GM19467 (cell line): ENCODE measurements at regions not wholly inside any gene's neighbourhood (a gene's known extent, or its start where the extent isn't known, plus 50 kb on each side); places are given as distances from the start of the nearest gene placed in this dataset.
"Not testable (repeated sequence)": the region's sequence is repeated elsewhere in the genome, so short reads cannot be mapped to it uniquely, and the experiment has no call there.

Experiments
- ATAC-seq: cut with Tn5 transposase; IDR thresholded peaks from one replicate; pipeline ENCODE4 v1.9.1; 2021; ENCODE audit warnings: mild to moderate bottlenecking, moderate library complexity; ENCODE audit not compliant: unreplicated experiment

- no peak for ATAC-seq
Observed at GRCh38 chr4:107470173-107470572, 249.9 kb downstream of the PAPSS1 start.

DNA sequence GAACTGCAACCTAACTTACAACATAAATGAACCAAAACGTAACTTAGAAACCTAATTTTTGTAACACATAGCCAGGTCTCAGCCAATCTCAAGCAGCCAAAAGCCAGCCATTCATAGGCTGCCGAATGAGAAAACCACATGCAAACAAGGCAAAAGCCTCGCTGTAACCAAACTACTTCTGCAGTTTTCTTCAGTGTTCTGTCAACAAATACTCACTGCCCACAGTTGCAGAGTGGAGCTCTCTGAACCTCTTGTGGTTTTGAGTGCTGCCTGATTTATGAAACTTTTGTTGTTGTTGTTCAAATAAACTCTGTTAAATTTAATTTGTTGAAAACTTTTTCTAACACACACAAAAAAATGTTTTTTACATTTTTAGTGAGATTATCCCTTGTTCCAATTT lies 251.2 kb downstream of the PAPSS1 start:
- ATAC-seq = no peak

DNA sequence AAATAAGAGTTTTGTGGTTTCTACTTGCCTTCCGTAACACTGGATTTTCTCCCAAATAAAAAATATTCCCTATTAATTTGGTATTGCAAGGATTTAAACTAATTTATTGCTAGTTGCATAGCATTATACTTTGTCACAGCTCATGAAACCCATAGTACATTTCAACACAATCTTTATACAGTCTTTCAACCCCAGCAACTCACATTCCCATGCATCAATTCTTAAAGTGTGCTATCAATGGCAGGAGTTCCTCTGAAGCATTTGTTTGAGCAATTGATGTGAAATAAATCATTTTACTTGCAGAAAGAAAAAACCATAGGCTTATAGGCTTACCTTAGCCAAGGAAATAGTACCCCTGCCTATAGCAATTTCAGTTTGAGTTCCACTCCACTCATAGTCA lies 251.9 kb downstream of the PAPSS1 start:
- no peak for ATAC-seq

GRCh38 chr4:107467461-107467860 lies 252.6 kb downstream of the PAPSS1 start:
- no peak for ATAC-seq

GRCh38 chr4:107458194-107458593 lies 261.8 kb downstream of the PAPSS1 start:
- ATAC-seq = no peak

DNA sequence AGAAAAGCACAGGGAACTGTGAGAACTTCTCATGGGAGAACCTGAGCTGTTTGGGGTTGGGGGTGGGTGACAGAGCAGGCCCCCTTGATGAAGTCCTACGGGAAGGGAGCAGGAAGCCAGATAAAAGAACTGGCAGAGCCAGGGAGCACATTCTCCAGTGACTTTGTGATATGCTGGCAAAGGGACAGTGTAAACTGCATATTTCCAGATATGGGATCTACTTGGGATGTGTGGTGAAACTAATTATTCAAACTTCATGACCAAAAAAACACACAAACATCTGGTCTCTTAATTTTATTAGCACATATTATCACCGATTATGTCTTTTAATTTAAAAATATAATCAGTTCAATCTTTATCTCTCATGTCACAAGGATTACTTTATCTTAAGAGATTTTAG lies 266.0 kb downstream of the PAPSS1 start:
- no peak for ATAC-seq

GRCh38 chr4:107452717-107453630 lies 267.1 kb downstream of the PAPSS1 start:
- ATAC-seq = no peak

DNA sequence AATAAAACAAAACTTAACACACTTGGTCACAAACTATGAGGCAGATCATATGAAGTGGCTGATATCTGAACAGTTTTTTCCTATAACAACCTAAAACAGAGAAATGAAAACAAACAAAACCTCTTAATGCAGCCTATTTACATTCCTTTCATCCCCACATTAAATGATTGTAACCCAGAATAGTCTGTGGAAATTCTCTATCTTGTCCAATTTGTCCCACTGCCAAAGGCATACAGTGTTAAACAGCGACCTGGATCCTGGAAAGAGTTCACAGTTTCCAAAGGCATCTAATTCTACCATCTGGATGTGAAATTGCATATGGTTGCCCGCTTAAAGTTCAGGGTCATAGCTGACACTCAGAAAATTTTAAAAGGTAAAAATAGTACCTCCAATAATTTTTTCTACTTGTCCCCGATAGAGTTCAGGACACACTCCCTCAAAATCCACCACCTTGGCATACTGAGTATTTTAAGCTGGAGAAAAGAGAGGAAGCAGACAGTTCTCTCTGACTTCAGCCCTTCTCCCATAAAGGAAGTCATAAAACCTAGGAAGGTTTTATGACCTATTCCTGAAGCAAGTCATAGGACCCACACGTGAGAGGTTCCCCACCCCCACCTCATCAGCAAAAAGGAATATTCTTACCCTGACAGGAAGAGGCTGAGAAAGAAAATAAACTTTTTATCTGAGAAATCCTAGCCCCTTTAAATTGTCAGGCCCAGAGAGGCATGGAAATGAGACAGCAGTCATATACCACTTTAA lies 270.2 kb downstream of the PAPSS1 start:
- ATAC-seq = no peak

GRCh38 chr4:107442538-107443111 lies 277.4 kb downstream of the PAPSS1 start:
- no peak for ATAC-seq

GRCh38 chr4:107439401-107439800 lies 280.6 kb downstream of the PAPSS1 start:
- ATAC-seq = no peak

- ATAC-seq = not testable (repeated sequence)
Observed at GRCh38 chr4:107436471-107436870, 283.6 kb downstream of the PAPSS1 start.

DNA sequence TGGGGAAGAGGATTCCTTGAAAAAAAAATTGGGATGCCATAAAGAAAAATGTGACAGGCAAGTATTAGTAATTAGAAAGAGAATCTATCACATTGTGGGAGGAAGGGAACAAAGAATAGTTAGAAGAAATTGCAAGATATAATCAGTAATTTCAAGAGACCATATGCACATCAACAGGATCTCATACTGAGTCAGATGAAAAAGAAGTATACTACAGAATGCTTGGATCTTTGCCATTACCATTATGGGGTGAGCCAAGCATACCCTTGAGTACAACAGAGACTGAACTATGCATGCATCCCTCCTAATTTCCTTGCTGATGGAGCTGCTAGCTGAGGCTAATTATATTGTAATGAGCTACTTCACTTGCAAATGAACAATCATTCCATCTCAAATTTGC lies 287.6 kb downstream of the PAPSS1 start:
- ATAC-seq = no peak

- no peak for ATAC-seq
Observed at GRCh38 chr4:107423677-107424405, 296.2 kb downstream of the PAPSS1 start.

DNA sequence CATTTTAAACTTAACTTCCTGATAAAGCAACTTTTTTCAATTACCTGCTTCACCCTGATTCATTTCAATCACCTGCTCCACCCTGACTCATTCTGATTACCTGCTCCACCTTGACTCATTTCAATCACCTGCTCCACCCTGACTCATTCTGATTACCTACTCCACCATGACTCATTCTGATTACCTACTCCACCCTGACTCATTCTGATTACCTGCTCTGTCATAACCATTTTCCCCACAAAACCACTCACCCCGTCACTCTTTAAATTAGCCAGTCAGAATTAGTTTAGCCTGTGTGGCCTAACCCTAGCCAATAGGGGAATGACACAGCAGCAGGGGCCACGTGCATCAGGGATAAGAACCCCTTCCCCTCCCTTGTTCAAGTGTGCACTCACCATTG lies 300.5 kb downstream of the PAPSS1 start:
- not testable (repeated sequence) for ATAC-seq

DNA sequence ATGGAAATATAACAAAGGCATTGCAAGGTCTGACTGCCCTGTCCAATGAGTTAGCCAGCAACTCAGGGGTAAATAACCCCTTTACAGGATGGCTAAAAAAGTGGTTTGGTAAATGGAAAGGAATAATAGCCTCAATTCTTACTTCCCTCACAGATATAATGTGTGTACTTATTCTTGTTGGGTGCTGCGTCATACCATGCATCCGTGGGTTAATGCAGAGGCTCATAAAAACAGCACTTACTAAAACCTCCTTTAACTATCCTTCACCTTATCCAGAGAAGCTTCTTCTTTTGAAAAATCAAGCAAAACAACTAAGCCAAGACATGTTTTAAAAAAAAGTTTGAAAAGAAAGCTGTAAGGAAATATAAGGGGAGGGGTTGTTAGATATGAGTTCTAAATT lies 301.0 kb downstream of the PAPSS1 start:
- no peak for ATAC-seq

GRCh38 chr4:107415490-107415889 lies 304.5 kb downstream of the PAPSS1 start:
- ATAC-seq = not testable (repeated sequence)

- ATAC-seq = not testable (repeated sequence)
Observed at GRCh38 chr4:107409872-107410271, 310.2 kb downstream of the PAPSS1 start.

- ATAC-seq = no peak
Observed at GRCh38 chr4:107408968-107409367, 311.1 kb downstream of the PAPSS1 start.

- no peak for ATAC-seq
Observed at GRCh38 chr4:107404591-107405300, 315.3 kb downstream of the PAPSS1 start.

GRCh38 chr4:107402291-107402690 lies 317.7 kb downstream of the PAPSS1 start:
- ATAC-seq = no peak
